Left colon (tissue), 2 donors: ENCODE measurements at regions not wholly inside any gene's neighbourhood (a gene's known extent, or its start where the extent isn't known, plus 50 kb on each side); places are given as distances from the start of the nearest gene placed in this dataset.
A peak's percentile ranks its signal among the peaks of the same experiment; 100 is the strongest.
"Not testable (repeated sequence)": the region's sequence is repeated elsewhere in the genome, so short reads cannot be mapped to it uniquely, and the experiment has no call there.

Source experiments
- ATAC-seq: fragments of 200-7000 bp; cut with Tn5 transposase; one replicate; pipeline ENCODE4 v1.9.1; 2020; ENCODE audit warnings: mild to moderate bottlenecking, moderate library complexity
- DNase-seq, 2 donors: peaks; one replicate each; pipeline ENCODE4 v3.0.0-alpha.2; 2020
- intact Hi-C, 2 donors: fragments of 100-400 bp; cut with DNase I in 1 of 2; cut with micrococcal nuclease in 1 of 2; formaldehyde crosslinking; loops; one replicate each; pipeline versions ENCODE4 v1.11.2 to v1.14.0; 2022; cut with DNase I, micrococcal nuclease
- donor health status: DM: no; HTN: no; CAD: no.
- donor health status: DM: yes; HTN: yes; CAD: no.

GRCh38 chr22:49514211-49514610 is 313.5 kb downstream of the BRD1 start:
- ATAC-seq, result no peak
- intact Hi-C loops, result no loop called here
- DNase-seq, result no peak

DNA sequence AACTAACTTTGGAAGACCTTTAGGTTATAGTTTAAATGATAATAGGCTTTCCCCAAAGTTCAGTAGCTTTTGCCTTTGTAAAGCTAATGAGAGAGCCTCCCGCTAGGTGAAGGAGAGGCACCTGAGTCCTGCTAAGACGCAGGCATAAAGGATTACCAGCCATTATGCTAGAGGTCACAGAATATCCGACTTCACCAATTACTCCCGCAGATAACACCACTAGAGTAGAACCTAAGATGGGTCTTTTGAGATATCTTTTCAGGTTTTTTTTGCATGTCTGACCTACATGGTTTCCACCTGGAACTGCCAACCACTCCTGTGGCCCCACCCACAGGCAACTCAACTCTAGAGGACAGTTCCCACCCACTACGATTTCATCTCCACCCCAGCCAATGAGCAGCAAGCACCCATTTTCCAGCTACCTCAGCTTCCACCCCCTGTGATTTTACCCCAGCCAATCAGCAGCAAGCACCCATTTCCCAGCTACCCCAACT is 314.3 kb downstream of the BRD1 start:
- DNase-seq (no peak), ATAC-seq (no peak)
- intact Hi-C loops, result no loop called here

DNA sequence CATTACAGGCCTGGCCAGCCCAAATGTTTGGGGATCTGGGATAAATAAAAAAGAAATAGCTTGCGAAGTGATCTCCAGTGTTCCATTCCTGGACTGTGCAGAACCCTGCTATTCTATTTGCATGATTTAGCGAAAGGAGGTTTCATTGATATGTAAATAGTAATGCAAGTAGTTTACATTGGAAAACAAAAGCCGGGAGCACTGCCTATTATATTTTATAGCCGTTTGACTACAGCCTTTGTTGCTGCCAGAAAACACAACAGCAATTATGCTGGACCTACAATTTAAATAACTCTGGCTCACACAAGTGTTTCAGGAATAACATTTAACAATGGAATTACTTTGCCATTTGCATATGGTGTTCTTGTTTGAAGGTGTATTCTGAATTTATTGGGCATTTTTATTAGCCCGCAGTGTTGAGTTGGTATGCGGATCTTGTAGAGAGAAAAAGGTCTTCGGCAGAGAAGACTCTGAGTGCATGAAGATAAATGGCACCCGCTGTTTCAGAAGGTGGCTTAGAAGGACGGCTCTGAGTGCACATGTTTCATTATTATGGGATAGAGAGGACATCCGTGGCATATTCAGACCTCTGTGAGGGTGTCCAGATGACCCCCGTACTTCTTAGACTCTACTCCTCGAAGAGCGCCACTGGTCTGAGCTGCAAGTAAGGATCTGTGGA is 315.0 kb downstream of the BRD1 start:
- no peak for ATAC-seq
- DNase-seq, result no peak
- intact Hi-C loops, result no loop called here

- DNase-seq, intact Hi-C loops: not testable (repeated sequence)
- ATAC-seq, result peak; percentile 43
Observed at GRCh38 chr22:49511393-49512189, 316.1 kb downstream of the BRD1 start.

DNA sequence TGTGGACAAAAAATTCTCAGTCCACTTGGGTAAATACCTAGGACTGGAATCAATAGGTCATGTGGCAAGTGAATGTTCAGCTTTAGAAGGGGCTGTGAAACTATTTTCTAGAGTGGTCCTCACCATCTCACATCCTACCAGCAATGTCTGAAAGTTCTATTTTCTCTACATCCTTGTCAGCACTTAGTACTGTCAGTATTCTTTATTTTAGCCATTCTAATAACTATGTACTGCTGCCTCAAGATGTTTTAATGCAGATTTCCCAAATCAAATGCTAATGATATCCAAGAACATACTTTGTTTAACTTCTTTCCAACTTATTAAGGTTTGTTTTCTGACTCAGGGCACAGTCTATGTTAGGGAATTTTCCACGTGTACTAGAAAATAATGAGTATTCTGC is 317.0 kb downstream of the BRD1 start:
- ATAC-seq (no peak), DNase-seq (no peak)
- intact Hi-C loops, result no loop called here

DNA sequence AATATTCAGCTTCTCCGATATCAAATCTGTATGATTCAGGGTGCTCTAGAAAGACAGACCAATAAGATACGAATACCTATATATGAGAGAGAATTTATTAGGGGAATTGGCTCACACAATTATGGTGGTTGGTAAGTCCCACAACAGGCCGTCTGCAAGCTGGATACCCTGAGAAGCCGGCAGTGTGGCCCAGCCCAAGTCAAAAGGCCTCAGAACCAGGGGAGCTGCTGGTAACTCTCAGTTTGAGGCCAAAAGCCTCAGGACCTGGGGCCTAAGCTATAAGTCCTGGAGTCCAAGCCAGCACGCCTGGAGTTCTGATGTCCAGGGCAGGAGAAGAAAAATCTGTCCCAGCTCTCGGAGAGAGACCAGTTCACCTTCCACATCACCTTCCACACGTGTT is 318.7 kb downstream of the BRD1 start:
- ATAC-seq (no peak), DNase-seq (no peak)
- intact Hi-C loops, result no loop called here

DNA sequence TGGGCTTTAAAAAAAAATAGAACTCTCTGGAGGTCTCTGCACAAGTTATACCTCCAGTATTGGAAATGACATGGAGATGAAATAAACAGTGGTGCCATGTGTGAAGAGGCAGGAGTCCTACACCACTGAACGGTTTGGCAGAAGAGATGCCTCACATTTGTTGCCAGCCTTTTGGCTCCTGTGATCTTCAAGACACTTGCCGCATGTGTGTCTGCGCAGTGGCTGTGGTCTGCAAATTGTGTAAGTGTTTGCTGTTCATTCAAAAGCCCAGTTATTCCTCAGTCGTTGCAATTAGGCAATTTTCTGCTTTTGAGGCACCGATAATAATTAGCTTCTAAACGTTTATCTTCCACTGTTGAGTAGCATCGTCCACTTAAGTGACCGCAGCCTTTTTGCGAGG is 319.1 kb downstream of the BRD1 start:
- DNase-seq (no peak), ATAC-seq (no peak)
- intact Hi-C loops, result no loop called here

GRCh38 chr22:49507607-49508292 is 319.9 kb downstream of the BRD1 start:
- ATAC-seq, result no peak
- intact Hi-C loops, result no loop called here

DNA sequence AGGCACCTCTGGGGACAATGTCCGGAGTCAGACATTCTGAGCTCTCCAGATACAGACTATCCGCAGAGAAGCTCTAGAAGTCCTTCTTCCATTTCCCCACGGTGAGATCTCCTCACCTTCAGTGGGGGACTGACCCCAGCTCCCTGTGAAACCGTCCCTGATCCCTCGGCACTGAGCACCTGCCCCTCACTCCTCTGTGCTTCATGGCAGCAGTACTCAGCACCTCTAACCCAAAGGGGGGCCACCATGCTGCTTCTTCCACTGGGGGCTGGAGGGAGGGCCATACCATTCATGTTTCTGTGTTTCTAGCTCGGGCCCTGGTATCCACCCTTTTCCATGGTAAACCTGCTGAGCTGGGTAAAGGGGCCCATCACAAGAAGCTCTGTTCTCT is 321.7 kb downstream of the BRD1 start:
- ATAC-seq (no peak), DNase-seq (no peak)
- intact Hi-C loops, result no loop called here

More at GRCh38 chr22:49507607-49508292, 319.9 kb downstream of the BRD1 start:
- no peak for DNase-seq

GRCh38 chr22:49505337-49506009 is 322.2 kb downstream of the BRD1 start:
- DNase-seq, result no peak
- no peak for ATAC-seq
- intact Hi-C loops, result no loop called here

- no peak for DNase-seq
- intact Hi-C loops, result no loop called here
- ATAC-seq, result no peak
Observed at GRCh38 chr22:49503896-49504521, 323.7 kb downstream of the BRD1 start.

GRCh38 chr22:49503321-49503720 is 324.4 kb downstream of the BRD1 start:
- ATAC-seq (no peak), DNase-seq (no peak)
- intact Hi-C loops, result no loop called here

- no peak for DNase-seq
- no peak for ATAC-seq
- intact Hi-C loops, result no loop called here
Observed at GRCh38 chr22:49502126-49502826, 325.4 kb downstream of the BRD1 start.

DNA sequence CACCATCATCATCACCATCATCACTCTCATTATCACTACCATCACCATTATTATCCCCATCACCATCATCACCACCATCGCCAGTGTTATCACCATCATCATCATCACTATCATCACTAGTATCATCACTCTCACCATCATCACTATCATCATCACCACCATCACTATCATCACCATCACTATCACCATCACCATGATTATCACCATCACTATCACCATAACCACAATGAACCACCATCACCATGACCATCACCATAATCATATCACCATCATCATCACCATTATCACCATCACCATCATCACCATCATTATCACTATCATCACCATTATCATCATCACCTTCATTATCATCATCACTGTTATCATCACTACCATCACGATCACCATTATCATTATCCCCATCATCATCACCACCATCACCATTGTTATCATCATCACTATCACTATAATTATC is 326.7 kb downstream of the BRD1 start:
- intact Hi-C loops, result no loop called here
- ATAC-seq (no peak), DNase-seq (no peak)

DNA sequence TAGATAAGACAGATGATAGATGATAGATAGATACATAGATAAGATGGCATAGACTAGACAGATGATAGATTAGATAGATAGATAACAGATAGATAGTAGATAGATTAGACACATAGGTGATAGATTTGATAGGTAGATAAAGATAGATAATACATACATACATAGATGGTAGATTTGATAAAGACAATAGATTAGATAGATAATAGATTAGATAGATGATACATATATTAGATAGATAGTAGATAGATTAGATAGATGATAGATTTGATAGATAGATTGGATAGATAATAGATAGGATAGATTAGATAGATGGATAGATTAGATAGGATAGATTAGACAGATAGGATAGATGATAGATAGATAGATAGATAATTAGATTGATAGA is 327.6 kb downstream of the BRD1 start:
- intact Hi-C loops, result no loop called here
- ATAC-seq (no peak), DNase-seq (no peak)

DNA sequence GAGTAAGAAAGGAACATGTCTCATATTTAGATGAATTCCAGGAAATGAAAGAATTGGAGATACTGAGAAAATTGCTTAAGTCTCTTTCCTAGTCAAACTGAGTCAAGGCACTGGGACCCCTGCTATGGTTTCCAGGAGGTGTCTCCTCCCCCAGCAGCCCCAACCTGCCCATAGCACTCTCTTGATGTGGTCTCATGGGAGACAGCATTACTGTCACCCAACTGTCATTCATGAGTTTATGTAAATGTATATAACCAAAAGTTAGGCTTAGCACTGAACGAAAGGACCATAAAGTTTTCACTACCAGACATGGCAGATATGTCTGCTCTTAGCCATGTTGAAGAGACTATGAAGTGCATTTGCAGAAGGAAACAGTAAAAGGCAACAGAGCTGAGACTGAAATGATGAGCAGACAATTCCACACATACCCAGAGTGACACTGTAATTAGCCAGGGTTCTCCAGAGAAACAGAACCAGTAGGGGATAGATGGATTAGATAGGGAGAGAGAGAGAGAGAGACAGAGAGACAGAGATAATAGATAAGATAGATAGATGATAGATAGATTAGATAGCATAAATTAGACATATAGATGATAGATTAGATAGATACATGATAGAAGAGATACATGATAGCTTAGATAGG is 328.1 kb downstream of the BRD1 start:
- intact Hi-C loops, result no loop called here
- ATAC-seq, result no peak
- DNase-seq, result no peak

DNA sequence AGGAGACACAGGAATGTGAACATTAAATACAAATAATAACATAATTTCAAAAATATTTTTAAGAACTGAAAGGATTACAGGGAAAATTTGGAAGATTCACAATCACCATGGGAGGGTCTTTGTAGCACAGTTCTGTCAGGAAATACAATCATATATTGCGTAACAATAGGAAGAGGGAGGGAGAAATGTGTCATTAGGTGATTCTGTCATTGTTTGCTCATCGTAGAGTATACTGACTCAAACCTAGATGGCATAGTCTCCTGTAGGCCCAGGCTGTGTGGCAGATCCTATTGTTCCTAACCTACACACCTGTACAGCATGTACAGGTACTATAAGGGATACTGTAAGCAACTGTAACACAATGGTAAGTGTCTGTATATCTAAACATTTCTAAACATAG is 330.4 kb downstream of the BRD1 start:
- DNase-seq, result no peak
- ATAC-seq, result no peak
- intact Hi-C loops, result no loop called here

DNA sequence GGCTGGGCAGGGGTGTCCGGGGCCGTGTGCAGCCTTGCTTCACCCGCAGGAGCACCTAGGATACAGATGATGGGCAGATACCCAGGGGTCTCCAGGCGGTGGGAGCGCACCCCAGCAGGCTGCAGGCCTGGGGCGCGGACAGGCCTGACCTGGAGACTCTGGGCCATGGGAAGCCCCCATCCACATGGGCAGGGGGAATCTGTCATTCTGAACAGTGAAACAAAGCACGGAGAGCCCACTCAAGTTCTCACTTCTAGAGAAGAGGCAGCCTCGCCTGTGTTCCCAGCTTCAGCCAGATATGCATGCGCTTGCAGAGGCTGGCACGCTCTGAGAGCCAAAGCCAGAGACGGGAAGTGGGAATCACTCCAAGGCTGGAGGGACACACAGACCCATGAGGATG is 333.1 kb downstream of the BRD1 start:
- intact Hi-C loops, result no loop called here
- no peak for ATAC-seq

More for the DNA sequence above, 333.1 kb downstream of the BRD1 start:
- no peak for DNase-seq
